ENCODE measurements at regions not wholly inside any gene's neighbourhood (a gene's known extent, or its start where the extent isn't known, plus 50 kb on each side); places are given as distances from the start of the nearest gene placed in this dataset.

- Histone ChIP-seq H3K79me1 (ENCODE audit: low read depth, low read length) (no peaks in the 10 kb centered on the region), H2BK120ac (replicated peaks; ENCODE audit: low read depth, low read length) (no peak overlapping the region), H3K27ac (ENCODE audit: low read depth, low read length) (no peak overlapping the region), H3K36me3 (ENCODE audit: control insufficient read depth in 2 of 4, insufficient read depth in 4 of 4, low read length in 3 of 4) (no peaks in the 10 kb centered on the region), H3K9ac (replicated peaks in 1 of 4; ENCODE audit: extremely low read depth in 1 of 4, low read depth in 3 of 4, low read length in 3 of 4) (no peak overlapping the region), H3K27me3 (replicated peaks in 1 of 4; ENCODE audit: control insufficient read depth in 3 of 4, extremely low read depth in 1 of 4, insufficient read depth in 3 of 4, low read length in 3 of 4) (no peaks in the 10 kb centered on the region), H3K18ac (ENCODE audit: extremely low read depth, low read length) (no peak overlapping the region), H2BK15ac (ENCODE audit: low read length) (no peak overlapping the region), H4K5ac (ENCODE audit: insufficient read length, low read depth, low read length) (no peak overlapping the region), H3K4me3 (ENCODE audit: extremely low read depth in 1 of 4, insufficient read depth in 2 of 4, low read depth in 3 of 4, low read length in 4 of 4) (no peak overlapping the region), H3K9me3 (ENCODE audit: insufficient read depth in 2 of 2, low read depth in 1 of 2, low read length in 1 of 2) (0 out of 4 replicates have a peak, but pooled peaks cover 0 to 3% of the 10 kb centered on the region in 2 experiments), H4K20me1 (replicated peaks in 1 of 2; ENCODE audit: control insufficient read depth in 1 of 2, insufficient read depth in 2 of 2, low read length in 2 of 2) (no peaks in the 10 kb centered on the region), H2AK5ac (ENCODE audit: low read depth, low read length) (no peak overlapping the region), H3K4me1 (replicated peaks in 1 of 4; ENCODE audit: control insufficient read depth in 3 of 4, insufficient read depth in 4 of 4, low read length in 3 of 4) (no peaks in the 10 kb centered on the region), H2BK20ac (ENCODE audit: low read length) (no peak overlapping the region), H3K79me2 (ENCODE audit: control insufficient read depth in 1 of 2, insufficient read depth in 2 of 2, low read length in 2 of 2) (no peaks in the 10 kb centered on the region), H3K56ac (replicated peaks; ENCODE audit: insufficient read length, low read depth, low read length) (no peak overlapping the region), H3K4me2 (ENCODE audit: insufficient read depth in 1 of 2, low read depth in 2 of 2, low read length in 2 of 2) (no peak overlapping the region), H3K4ac (replicated peaks; ENCODE audit: insufficient read length, low read depth, low read length) (no peak overlapping the region), H2AFZ (ENCODE audit: low read length) (no peak overlapping the region), H2BK12ac (ENCODE audit: low read depth, low read length) (no peak overlapping the region), H4K91ac (replicated peaks; ENCODE audit: insufficient read length, low read length) (no peak overlapping the region), H2BK5ac (ENCODE audit: low read depth, low read length) (no peak overlapping the region), H4K8ac (ENCODE audit: extremely low read depth, insufficient read depth, low read length) (no peak overlapping the region), H3K23me2 (ENCODE audit: low read depth, low read length) (no peaks in the 10 kb centered on the region), H3K14ac (ENCODE audit: insufficient read length) (no peak overlapping the region), H3K23ac (ENCODE audit: insufficient read length) (no peak overlapping the region)
- ChIA-PET CTCF (ENCODE audit: partially characterized antibody) (no interaction called here), POLR2A (ENCODE audit: partially characterized antibody) (no interaction called here)
- TF ChIP-seq TAF7 (optimal IDR thresholded peaks at IDR 0.05; ENCODE audit: borderline replicate concordance, low read depth, low read length) = no peak
- TF ChIP-seq CHD2 (IDR thresholded peaks at IDR 0.05; ENCODE audit: low read length) = no peak
- TF ChIP-seq KDM4A (IDR thresholded peaks at IDR 0.05; ENCODE audit: low read depth, low read length, severe bottlenecking) = no peak
- no peak for TF ChIP-seq CHD1 (IDR thresholded peaks at IDR 0.05; ENCODE audit: low read depth, low read length)
- TF ChIP-seq EGR1 (IDR thresholded peaks at IDR 0.05; ENCODE audit: borderline replicate concordance, low read depth, low read length) = no peak
- TF ChIP-seq PHF8 (conservative IDR thresholded peaks at IDR 0.05; ENCODE audit: low read depth, low read length) = no peak
- TF ChIP-seq SP4 (IDR thresholded peaks at IDR 0.05; ENCODE audit: low read length) = no peak
- no peak for TF ChIP-seq ATF2 (IDR thresholded peaks at IDR 0.05; ENCODE audit: low read length)
- FAIRE-seq (no peak), DNase-seq (ENCODE audit: low read depth in 1 of 2, low spot score in 2 of 2) (no peak)
- WGBS, 2 experiments (ENCODE audit: extremely low coverage in 1 of 2, insufficient coverage in 1 of 2, insufficient read length in 1 of 2, insufficient replicate concordance in 2 of 2, low coverage in 1 of 2, low lambda C conversion rate in 2 of 2, missing lambda C conversion rate in 1 of 2) = 87% methylated on average over 3 of the region's 3 CpGs; no CpG with 5 or more reads in 1 of the 2 experiments
Measured at GRCh38 chr4:30002341-30002740, 717.8 kb upstream of the PCDH7 start.
